GM18909 (cell line): ENCODE measurements at regions not wholly inside any gene's neighbourhood (a gene's known extent, or its start where the extent isn't known, plus 50 kb on each side); places are given as distances from the start of the nearest gene placed in this dataset.
"Not testable (repeated sequence)": the region's sequence is repeated elsewhere in the genome, so short reads cannot be mapped to it uniquely, and the experiment has no call there.

Experiments used
- ATAC-seq: cut with Tn5 transposase; IDR thresholded peaks from one replicate; pipeline ENCODE4 v1.9.1; 2021; ENCODE audit warnings: mild to moderate bottlenecking; ENCODE audit not compliant: unreplicated experiment, poor library complexity

GRCh38 chr22:27602390-27602789 is 199.2 kb downstream of the MN1 start:
- no peak for ATAC-seq

- no peak for ATAC-seq
These were observed 198.3 kb downstream of the MN1 start for GRCh38 chr22:27603111-27603799.

DNA sequence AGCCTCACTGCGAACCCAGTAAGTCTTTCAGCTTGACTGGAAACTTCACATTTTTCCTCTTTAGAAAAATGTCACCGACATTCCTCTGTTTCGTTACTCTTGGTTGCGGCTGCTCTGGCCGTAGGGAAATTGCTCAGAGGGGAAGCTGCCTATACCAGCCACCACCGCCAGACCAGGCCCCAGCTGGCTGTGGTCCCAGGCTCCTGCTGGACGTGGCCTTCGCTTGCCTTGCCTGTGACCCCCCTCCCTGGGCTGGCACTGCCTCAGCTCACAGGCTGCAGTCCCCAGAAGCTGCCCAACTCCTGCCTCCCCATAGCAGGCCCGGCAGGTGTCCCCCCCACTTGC is 197.8 kb downstream of the MN1 start:
- ATAC-seq: no peak

- no peak for ATAC-seq
These were observed 196.2 kb downstream of the MN1 start for GRCh38 chr22:27605390-27605789.

DNA sequence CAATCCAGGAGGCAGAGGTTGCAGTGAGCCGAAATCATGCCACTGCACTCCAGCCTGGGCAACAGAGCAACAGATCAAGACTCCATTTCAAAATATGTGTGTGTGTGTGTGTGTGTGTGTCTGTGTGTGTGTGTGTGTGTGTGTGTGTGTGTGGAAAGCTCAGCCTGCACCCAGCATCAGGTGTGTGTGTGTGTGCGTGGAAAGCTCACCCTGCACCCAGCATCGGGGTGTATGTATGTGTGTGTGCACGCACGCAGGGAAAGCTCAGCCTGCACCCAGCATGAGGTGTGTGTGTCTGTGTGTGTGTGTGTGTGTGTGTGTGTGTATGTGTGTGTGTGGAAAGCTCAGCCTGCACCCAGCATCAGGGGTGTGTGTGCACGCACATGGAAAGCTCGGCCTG is 193.8 kb downstream of the MN1 start:
- not testable (repeated sequence) for ATAC-seq

GRCh38 chr22:27609451-27609888 is 192.1 kb downstream of the MN1 start:
- ATAC-seq: no peak

DNA sequence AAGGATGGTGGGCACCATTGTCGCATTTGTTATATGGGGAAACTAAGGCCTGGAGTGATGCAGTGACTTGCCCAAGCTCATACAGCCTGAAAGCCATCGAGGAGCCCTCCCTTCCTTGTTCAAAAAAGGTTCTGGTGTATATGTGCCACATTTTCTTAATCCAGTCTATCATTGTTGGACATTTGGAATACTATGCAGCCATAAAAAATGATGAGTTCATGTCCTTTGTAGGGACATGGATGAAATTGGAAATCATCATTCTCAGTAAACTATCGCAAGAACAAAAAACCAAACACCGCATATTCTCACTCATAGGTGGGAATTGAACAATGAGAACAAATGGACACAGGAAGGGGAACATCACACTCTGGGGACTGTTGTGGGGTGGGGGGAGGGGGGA is 191.4 kb downstream of the MN1 start:
- ATAC-seq: not testable (repeated sequence)

DNA sequence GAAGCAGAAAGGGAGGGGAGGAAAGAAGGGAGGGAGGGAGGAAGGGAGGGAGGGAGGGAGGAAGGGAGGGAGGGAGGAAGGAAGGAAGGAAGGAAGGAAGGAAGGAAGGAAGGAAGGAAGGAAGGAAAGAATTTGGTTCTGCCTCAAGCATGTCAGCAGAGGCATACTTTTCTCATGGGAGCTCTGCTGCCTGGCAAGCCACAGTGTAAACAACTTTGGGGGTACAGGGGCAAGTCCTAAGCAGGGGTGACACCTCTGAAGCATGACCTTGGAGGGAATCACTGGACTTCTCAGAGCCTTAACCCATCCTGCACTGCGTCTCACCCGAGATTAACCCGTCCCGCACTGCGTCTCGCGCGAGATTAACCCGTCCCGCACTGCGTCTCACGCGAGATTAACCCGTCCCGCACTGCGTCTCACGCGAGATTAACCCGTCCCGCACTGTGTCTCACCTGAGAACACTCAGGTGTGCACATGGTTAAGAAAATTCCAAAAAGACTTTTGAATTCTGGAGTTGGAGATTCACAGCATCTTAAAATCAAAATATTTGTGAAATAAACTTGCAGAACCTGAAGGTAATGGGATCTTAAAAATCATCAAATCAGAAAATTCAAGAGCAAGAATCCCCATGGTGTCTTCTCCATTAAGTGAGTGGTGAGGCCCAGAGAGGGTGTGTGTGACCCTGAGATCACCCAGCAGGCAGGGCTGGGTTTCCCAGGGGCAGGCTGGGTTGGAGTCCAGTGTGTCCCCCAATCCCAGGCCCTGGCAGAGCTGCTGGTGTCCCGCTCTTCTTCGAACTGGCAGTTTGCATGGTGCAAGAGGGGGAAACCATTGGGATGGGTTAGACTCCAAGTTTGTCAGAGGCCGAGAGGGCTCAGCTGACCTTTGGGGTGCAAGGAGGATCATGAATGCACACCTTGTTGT is 190.4 kb downstream of the MN1 start:
- no peak for ATAC-seq

DNA sequence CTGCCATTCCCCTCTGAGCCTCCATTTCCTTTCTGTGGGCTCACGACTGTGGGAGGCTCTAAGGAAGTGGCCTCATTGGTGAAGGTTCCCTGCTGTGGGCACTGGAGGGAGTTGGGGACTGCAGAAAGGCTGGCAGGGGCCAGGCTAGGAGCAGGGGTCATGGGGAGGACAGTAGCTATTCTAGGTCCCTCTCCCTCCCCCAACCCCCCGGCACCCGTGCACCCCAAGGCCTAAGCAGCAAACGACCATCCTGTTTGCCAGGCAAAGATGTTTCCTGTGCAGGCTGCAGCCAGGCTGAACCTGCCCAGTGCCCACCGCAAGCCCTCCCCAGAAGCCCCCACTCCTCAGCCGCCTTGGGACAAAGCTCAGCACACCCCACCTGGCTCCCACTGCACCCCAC is 189.4 kb downstream of the MN1 start:
- no peak for ATAC-seq

DNA sequence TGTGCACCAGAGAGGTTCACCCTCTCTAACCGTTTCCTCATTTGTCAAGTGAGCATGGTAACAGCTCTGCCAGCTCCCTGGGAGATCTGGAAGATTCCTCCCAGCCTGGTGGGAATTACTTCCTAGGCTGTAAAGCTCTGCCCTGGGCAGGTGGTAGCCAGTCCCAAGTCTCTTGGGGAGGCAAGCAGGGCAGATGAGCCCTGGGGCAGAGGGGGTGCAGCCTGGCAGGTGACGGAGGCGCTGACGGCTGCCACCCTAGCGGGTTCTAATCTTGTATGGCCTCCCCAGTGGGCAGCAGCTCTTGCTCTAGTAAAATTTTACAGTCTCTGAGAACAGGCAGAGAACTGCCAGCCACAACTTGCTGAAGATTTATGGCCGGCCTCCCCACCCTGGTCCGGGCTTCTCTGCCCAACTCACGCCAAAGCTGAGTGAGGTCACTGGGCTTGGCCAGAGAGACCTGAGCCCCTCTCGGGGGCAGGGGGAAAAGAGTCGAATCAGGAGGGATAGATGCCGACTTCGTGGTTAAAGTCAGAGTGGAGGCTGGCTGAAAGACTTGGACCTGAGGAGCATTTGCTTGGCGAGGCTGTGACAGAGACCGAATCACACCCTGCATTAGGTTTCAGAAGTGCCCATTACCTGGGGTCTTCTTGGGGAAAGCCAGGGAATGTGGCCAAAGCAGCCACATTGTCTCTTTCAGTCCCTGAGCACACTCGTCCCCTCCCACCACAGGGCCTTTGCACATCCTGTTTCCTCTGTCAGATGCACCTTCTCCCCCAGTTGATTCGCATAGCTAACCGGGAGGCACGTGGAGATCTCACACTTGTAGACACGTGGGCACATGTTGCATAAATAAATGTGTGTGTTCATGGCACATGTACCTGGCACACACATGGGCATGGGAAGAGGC is 188.2 kb downstream of the MN1 start:
- no peak for ATAC-seq

DNA sequence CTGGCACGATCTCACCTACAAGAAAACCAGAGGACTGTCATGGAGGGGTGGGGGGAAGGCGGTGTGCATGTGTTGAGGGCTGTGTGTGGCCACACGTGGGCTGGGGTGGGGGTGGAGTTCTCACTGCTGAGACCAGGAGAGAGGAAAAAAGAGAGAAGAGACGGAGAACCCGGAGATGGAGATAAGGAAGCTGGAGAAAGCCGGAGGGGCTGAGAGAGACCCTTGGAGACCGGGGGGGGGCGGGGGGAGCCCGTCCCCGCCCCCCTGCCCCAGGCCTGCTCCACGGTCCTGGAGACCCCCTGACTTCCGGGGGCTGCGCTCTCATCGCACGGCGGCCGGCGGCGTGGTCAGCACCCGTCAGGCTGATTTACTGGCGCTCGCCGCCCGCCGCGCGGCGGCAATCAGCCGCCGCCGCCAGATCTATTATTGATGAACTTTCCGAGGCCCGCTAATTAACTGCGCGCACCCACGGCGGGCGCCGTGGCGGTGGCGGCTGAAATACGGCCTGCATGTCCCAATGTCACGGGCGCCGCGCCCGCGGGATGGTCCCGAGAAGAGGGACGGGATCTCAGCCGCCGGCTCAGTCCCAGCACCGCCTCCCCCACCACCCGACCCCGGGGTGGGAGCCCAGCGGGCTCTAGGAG is 187.4 kb downstream of the MN1 start:
- no peak for ATAC-seq

- no peak for ATAC-seq
These were observed 186.9 kb downstream of the MN1 start for GRCh38 chr22:27614650-27615007.

GRCh38 chr22:27615408-27615807 is 186.1 kb downstream of the MN1 start:
- ATAC-seq: no peak

DNA sequence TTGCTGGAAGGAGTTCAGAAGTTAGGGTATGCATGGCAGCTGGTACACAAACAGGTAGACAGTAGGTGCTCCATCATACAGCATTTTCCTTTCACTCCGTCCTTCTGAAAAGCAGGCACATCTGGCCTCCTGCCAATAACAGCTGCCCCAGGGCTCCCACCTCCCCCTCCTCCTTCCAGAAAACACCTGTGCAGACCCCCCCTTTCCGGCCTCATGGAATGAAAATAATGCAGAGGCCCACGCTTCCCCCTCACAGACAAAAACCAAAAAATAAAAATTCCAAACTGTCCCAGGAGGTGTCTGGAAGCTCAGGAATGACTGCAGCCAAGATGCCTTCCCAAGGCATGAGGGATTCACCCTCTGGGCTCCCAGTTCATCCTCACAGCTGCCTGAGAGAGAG is 185.5 kb downstream of the MN1 start:
- no peak for ATAC-seq

DNA sequence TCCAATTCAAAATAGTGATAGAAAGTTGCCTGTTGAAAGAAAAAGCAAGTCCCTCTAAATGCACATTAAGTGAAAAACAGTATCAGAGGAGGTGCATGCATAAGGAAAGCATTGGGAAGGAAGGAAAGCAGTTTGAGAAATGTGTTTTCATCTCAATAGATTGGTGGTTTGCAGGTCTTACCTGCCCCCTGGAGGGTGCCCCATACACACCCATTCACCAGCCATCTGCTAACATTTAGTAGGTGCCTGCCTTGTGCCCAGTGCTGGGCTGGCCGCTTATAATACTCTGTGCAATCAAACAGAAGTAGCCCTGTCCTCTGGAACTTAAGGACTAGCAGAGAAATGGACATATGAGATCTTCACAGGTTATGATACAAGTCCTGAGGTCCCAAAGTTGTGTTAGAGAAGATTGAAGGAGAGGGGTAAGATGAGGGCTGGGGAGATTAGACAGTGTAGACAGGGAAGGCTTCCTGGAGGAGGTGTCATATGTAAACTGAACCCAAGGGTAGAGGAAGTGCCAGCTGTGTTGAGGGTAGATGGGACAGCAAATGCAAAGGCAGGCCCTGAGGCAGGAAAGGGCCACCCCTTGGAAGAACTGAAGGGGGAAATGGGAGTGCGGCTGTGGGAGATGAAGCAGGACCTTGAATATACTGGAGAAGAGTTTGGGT is 184.2 kb downstream of the MN1 start:
- no peak for ATAC-seq

- no peak for ATAC-seq
These were observed 181.0 kb downstream of the MN1 start for GRCh38 chr22:27620367-27621154.

DNA sequence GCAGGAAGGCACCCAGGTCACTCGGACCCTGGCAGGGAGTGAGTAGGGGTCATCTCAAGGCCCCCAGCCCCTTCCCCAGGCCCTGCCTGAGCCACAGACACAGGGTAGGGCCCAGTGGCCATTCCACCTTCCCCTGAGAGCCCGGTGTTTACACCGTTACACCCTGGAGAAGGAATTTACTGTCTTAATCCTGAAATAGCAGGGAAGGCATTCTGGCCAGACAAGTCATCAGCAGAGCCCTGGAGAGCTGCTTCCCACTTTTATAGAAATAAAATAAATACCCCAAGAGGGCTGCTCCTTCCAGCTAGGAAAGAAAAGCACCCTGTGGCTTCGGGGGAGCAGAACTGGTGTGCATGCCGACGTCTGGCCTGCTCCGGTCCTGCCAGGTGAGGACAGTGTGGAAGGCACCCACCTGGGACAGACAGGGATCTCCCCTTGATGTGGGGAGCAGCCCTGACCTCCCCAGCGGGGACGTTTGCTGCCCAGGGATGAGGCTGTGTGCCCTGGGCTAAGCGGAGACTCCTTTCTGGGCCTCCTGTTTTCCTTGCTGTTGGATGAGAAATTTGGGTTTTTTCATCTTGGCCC is 180.0 kb downstream of the MN1 start:
- no peak for ATAC-seq

DNA sequence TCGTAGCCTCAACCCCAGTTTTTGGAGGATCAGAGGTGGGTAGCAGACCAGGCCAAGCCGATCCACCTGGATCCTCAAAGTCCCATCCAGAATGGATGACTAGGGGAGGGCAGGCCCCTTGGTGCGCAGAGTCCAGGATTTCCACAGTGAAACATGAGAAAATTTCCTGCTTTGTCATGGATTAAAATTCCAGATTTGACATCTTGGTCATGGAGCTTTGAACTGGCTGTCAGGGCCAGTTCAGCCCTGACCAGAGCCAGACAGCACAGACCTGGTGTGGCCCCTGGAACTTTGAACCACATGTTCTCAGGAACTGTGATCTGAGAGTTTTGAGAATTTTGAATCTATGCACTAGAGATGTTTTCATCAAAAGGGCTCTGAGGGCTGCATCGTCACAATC is 177.5 kb downstream of the MN1 start:
- ATAC-seq: no peak

DNA sequence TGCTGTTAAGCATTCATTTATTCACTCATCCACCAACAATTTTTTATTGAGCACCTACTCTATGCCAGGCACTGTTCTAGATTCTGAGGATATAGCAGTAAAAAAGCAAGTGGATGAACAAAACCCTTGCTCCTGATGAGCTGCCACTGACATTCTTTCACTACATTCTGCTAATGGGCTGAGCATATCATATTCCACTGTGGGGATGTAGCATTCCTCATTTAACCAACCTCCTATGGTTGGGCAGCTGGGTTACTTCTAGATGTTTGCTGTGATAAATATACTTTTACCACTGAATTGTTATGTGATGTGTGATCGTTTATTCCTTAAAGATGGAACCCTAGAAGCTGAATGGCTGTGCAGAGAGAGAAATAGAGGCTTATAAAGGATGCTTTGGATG is 176.9 kb downstream of the MN1 start:
- no peak for ATAC-seq
